Tibial nerve (tissue), 4 donors: ENCODE measurements at regions not wholly inside any gene's neighbourhood (a gene's known extent, or its start where the extent isn't known, plus 50 kb on each side); places are given as distances from the start of the nearest gene placed in this dataset.

Source experiments
- DNase-seq, 2 donors: peaks; one replicate each; pipeline ENCODE4 v3.0.0-alpha.2; 2019; ENCODE audit warnings: low spot score in 2 of 2
- H3K27ac ChIP-seq, 4 donors: fragments of 200-600 bp; sonication (generic) in 3 of 4; one replicate each; pipeline ENCODE4 v1.5.1; 2017 to 2019; ENCODE audit warnings: mild to moderate bottlenecking in 1 of 4
- H3K27me3 ChIP-seq, 2 donors: fragments of 200-600 bp; sonication (generic) in 1 of 2; one replicate each; pipeline versions ENCODE4 v1.5.1 to v1.6.0; 2017 to 2019
- H3K36me3 ChIP-seq, 3 donors: fragments of 200-600 bp; sonication (generic); one replicate each; pipeline ENCODE4 v1.5.1; 2018 to 2019
- H3K4me1 ChIP-seq, 4 donors: fragments of 200-600 bp; sonication (generic) in 3 of 4; one replicate each; pipeline ENCODE4 v1.5.1; 2017 to 2019
- H3K4me3 ChIP-seq, 4 donors: fragments of 200-600 bp; sonication (generic) in 3 of 4; one replicate each; pipeline ENCODE4 v1.5.1; 2017 to 2019; ENCODE audit warnings: mild to moderate bottlenecking in 1 of 4, moderate library complexity in 1 of 4
- H3K9me3 ChIP-seq, 4 donors: fragments of 200-600 bp; sonication (generic) in 3 of 4; one replicate each; pipeline ENCODE4 v1.5.1; 2017 to 2019
- EP300 ChIP-seq, 2 donors: sonication (generic); formaldehyde crosslinking; IDR thresholded peaks; one replicate each; pipeline ENCODE4 v1.6.1; 2017; ENCODE audit warnings: antibody characterized with exemption in 2 of 2, mild to moderate bottlenecking in 1 of 2
- POLR2A ChIP-seq, 2 donors: fragments of 450-650 bp; IDR thresholded peaks; one replicate each; pipeline ENCODE4 v1.6.1; 2017; ENCODE audit warnings: antibody characterized with exemption in 2 of 2, mild to moderate bottlenecking in 2 of 2, moderate library complexity in 2 of 2
- WGBS, 2 donors: methylation state at CpG; one replicate each; pipeline ENCODE4 v1.1.5; 2018; 5-methylcytosine and 5-hydroxymethylcytosine counted together
- TF ChIP-seq, protein P1 (sequence below), 5 experiments: fragments of 200-600 bp in 3 of 5; fragments of 450-650 bp in 2 of 5; sonication (generic) in 3 of 5; IDR thresholded peaks; one replicate each; pipeline ENCODE4 v1.5.1; 2016 to 2019; ENCODE audit warnings: antibody characterized with exemption in 5 of 5, mild to moderate bottlenecking in 3 of 5, moderate library complexity in 2 of 5

DNA sequence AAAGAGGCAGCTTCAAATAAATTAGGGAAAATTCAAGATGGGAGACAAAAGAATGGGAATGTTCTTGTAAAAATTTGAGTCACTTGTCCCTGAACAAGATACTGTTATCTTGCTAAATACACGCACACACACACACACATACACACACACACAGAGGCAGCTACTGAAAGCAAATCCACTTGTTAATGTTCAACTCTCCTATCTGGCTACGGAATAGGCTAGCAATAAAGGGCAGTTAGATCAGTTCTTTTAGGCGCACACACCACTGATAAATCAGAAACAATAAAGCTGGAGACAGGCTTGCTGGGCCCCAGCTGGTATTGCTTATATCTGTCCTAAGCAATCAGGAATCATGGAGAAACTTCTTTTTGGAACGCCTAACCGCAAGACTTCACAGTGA, 461.6 kb downstream of the BCL11A start:
- WGBS, 2 donors = 81 to 87% methylated on average over 5 of the region's 5 CpGs
- DNase-seq = no peak
- Histone ChIP-seq H3K9me3 (no peaks in the 10 kb centered on the region), H3K4me1 (no peaks in the 10 kb centered on the region), H3K36me3 (no peaks in the 10 kb centered on the region), H3K27me3 (no peaks in the 10 kb centered on the region), H3K4me3 (no peak overlapping the region), H3K27ac (no peak overlapping the region)
- TF ChIP-seq, protein P1, sequence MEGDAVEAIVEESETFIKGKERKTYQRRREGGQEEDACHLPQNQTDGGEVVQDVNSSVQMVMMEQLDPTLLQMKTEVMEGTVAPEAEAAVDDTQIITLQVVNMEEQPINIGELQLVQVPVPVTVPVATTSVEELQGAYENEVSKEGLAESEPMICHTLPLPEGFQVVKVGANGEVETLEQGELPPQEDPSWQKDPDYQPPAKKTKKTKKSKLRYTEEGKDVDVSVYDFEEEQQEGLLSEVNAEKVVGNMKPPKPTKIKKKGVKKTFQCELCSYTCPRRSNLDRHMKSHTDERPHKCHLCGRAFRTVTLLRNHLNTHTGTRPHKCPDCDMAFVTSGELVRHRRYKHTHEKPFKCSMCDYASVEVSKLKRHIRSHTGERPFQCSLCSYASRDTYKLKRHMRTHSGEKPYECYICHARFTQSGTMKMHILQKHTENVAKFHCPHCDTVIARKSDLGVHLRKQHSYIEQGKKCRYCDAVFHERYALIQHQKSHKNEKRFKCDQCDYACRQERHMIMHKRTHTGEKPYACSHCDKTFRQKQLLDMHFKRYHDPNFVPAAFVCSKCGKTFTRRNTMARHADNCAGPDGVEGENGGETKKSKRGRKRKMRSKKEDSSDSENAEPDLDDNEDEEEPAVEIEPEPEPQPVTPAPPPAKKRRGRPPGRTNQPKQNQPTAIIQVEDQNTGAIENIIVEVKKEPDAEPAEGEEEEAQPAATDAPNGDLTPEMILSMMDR (IDR thresholded peaks at IDR 0.05) = no peak
- TF ChIP-seq EP300 (IDR thresholded peaks at IDR 0.05) (no peak), POLR2A (IDR thresholded peaks at IDR 0.05) (no peak)

DNA sequence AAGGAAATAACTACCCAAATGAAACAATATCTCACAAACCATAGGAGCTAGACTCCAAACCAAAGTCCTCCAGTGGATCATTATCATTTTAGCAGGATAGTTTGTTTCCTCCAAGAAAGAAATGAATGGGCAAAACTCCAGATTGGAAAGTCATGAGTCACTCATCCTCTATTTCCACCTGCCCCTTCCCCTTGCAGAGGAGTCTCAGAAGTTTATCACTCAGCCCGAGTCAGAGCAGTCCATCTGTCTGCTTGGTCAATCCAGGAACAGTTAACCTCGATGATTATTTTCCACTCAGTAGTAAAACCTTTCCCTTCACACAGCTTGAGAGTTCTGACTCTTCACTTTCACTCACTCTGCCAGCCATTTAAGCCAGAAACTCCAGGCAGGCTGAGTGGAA, 462.2 kb downstream of the BCL11A start:
- TF ChIP-seq POLR2A (IDR thresholded peaks at IDR 0.05) = no peak
- TF ChIP-seq, protein P1 (IDR thresholded peaks at IDR 0.05) = no peak
- no peak for TF ChIP-seq EP300 (IDR thresholded peaks at IDR 0.05)
- DNase-seq = no peak
- Histone ChIP-seq H3K4me3 (no peak overlapping the region), H3K27me3 (no peaks in the 10 kb centered on the region), H3K9me3 (no peaks in the 10 kb centered on the region), H3K27ac (no peak overlapping the region), H3K4me1 (no peaks in the 10 kb centered on the region), H3K36me3 (no peaks in the 10 kb centered on the region)
- 43 to 64% methylated on average over 2 of the region's 2 CpGs for WGBS, 2 donors

DNA sequence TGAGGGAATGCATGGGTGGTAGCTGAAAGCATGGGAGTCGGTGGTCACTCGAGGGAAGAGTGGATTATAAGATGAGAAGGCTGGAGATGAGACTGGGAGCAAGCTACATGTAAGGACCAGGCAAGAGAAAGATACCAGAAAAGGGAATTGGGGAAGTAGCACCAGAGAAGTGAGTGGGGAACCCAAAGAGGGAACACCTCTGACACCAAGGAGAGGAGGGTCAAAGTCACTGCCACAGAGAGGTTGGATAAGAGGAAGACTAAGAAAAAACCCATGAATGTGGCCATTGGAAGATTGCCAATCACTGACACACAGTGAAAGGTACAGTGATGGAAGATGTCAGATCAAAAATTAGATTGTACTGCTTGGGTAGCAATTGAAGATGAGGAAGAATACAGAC, 473.9 kb downstream of the BCL11A start:
- TF ChIP-seq EP300 (IDR thresholded peaks at IDR 0.05) (no peak), POLR2A (IDR thresholded peaks at IDR 0.05) (no peak)
- TF ChIP-seq, protein P1 (IDR thresholded peaks at IDR 0.05) = no peak
- Histone ChIP-seq H3K4me1 (no peaks in the 10 kb centered on the region), H3K4me3 (no peak overlapping the region), H3K9me3 (no peaks in the 10 kb centered on the region), H3K36me3 (no peaks in the 10 kb centered on the region), H3K27me3 (no peaks in the 10 kb centered on the region), H3K27ac (no peak overlapping the region)
- 79 to 86% methylated on average over 2 of the region's 2 CpGs for WGBS, 2 donors
- DNase-seq = no peak

DNA sequence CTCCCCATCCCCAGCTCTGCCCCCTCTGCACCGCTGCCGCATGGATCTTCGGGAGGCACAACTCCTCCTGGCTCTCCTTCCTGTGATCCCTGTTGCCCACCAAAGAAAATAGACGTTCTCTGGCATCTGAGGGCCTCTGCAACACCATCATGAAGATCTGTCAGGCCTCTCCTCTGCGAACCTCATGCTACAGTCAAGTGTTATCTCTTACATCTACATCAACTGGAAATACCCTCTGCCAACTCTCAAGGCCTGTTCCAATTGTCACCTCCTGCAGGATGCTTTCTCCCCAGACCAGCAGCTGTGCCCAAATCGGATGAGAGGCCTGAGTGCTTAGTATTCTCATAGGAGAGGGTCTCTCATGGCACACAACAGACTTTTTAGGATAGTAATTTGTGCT, 478.4 kb downstream of the BCL11A start:
- H3K27me3 ChIP-seq = no peaks in the 10 kb centered on the region
- no peaks in the 10 kb centered on the region for H3K36me3 ChIP-seq
- H3K4me1 ChIP-seq = no peaks in the 10 kb centered on the region
- H3K4me3 ChIP-seq = no peak overlapping the region
- TF ChIP-seq POLR2A (IDR thresholded peaks at IDR 0.05) (no peak), EP300 (IDR thresholded peaks at IDR 0.05) (no peak)
- TF ChIP-seq, protein P1 (IDR thresholded peaks at IDR 0.05) = no peak
- H3K9me3 ChIP-seq = no peaks in the 10 kb centered on the region
- no peak for DNase-seq
- WGBS, 2 donors = 82 to 87% methylated on average over 6 of the region's 6 CpGs
- H3K27ac ChIP-seq = no peak overlapping the region

DNA sequence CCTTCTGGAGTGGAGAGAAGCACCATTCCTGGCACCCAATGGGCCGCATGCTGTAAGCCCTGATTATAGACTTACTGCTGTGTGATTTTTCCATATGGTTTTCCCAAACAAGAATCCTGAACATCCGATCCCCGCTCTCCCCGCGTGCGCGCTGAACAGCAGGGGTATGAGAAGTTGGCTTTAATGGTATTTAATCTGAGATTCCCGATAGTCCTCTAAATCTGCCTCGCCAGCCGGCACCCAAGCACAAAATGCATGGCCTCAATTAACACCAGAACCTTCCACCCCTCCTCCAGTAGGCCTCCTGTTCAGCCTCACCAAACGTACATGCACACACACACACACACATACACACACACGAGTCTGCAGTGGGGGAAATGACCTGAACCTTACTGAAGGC, 480.3 kb downstream of the BCL11A start:
- Histone ChIP-seq H3K4me1 (no peaks in the 10 kb centered on the region), H3K27me3 (no peaks in the 10 kb centered on the region), H3K9me3 (no peaks in the 10 kb centered on the region), H3K4me3 (no peak overlapping the region), H3K27ac (no peak overlapping the region), H3K36me3 (no peaks in the 10 kb centered on the region)
- TF ChIP-seq POLR2A (IDR thresholded peaks at IDR 0.05) = no peak
- TF ChIP-seq, protein P1 (IDR thresholded peaks at IDR 0.05) = no peak
- TF ChIP-seq EP300 (IDR thresholded peaks at IDR 0.05) = no peak
- 76 to 93% methylated on average over 12 of the region's 12 CpGs for WGBS, 2 donors
- DNase-seq = no peak
